Left lobe of liver (tissue), 2 donors: ENCODE measurements at regions not wholly inside any gene's neighbourhood (a gene's known extent, or its start where the extent isn't known, plus 50 kb on each side); places are given as distances from the start of the nearest gene placed in this dataset.

ENCODE experiments used
- ATAC-seq: fragments of 200-7000 bp; cut with Tn5 transposase; one replicate; pipeline ENCODE4 v1.9.1; 2020; ENCODE audit warnings: mild to moderate bottlenecking, moderate library complexity
- DNase-seq: peaks from one replicate; pipeline ENCODE4 v3.0.0-alpha.2; 2020; ENCODE audit warnings: low spot score
- donor health status: DM: no; HTN: no; CAD: no; lungs with moderate emphysema.
- donor health status: DM: no; HTN: yes; CAD: no.

- no peak for DNase-seq
- no peak for ATAC-seq
Measured at GRCh38 chr6:125534430-125535263, 214.8 kb upstream of the HEY2 start.

GRCh38 chr6:125537090-125537489, 212.3 kb upstream of the HEY2 start:
- DNase-seq = no peak
- ATAC-seq = no peak

- DNase-seq (no peak), ATAC-seq (peak; percentile 77)
Measured at GRCh38 chr6:125539892-125540291, 209.5 kb upstream of the HEY2 start.

GRCh38 chr6:125544819-125545218, 204.6 kb upstream of the HEY2 start:
- ATAC-seq = no peak
- no peak for DNase-seq

- peak; percentile 90 for ATAC-seq
- no peak for DNase-seq
Measured at GRCh38 chr6:125546841-125547251, 202.6 kb upstream of the HEY2 start.

GRCh38 chr6:125547381-125547780, 202.1 kb upstream of the HEY2 start:
- no peak for ATAC-seq
- no peak for DNase-seq

- no peak for ATAC-seq
- no peak for DNase-seq
Measured at GRCh38 chr6:125549202-125549884, 200.1 kb upstream of the HEY2 start.

GRCh38 chr6:125550892-125551291, 198.5 kb upstream of the HEY2 start:
- DNase-seq = no peak
- no peak for ATAC-seq

- DNase-seq (no peak), ATAC-seq (no peak)
Measured at GRCh38 chr6:125552819-125553218, 196.6 kb upstream of the HEY2 start.

GRCh38 chr6:125554456-125554855, 195.0 kb upstream of the HEY2 start:
- ATAC-seq (no peak), DNase-seq (no peak)

- DNase-seq = no peak
- ATAC-seq = peak; percentile 44
Measured at GRCh38 chr6:125558241-125558843, 191.1 kb upstream of the HEY2 start.

- DNase-seq = no peak
- ATAC-seq = peak; percentile 17
Measured at GRCh38 chr6:125558907-125559306, 190.5 kb upstream of the HEY2 start.

- no peak for ATAC-seq
- DNase-seq = no peak
Measured at GRCh38 chr6:125562156-125562555, 187.3 kb upstream of the HEY2 start.

- no peak for ATAC-seq
- no peak for DNase-seq
Measured at GRCh38 chr6:125564941-125565340, 184.5 kb upstream of the HEY2 start.

GRCh38 chr6:125567407-125567806, 182.0 kb upstream of the HEY2 start:
- no peak for DNase-seq
- ATAC-seq = no peak

- ATAC-seq (no peak), DNase-seq (no peak)
Measured at GRCh38 chr6:125568609-125569008, 180.8 kb upstream of the HEY2 start.

GRCh38 chr6:125570526-125570925, 178.9 kb upstream of the HEY2 start:
- DNase-seq = no peak
- no peak for ATAC-seq

GRCh38 chr6:125571207-125571755, 178.2 kb upstream of the HEY2 start:
- ATAC-seq (no peak), DNase-seq (no peak)

- ATAC-seq (no peak), DNase-seq (no peak)
Measured at GRCh38 chr6:125574604-125575003, 174.8 kb upstream of the HEY2 start.

GRCh38 chr6:125577124-125577662, 172.2 kb upstream of the HEY2 start:
- ATAC-seq (no peak), DNase-seq (no peak)

- DNase-seq (no peak), ATAC-seq (no peak)
Measured at GRCh38 chr6:125584468-125584939, 164.9 kb upstream of the HEY2 start.
